ENCODE measurements at regions not wholly inside any gene's neighbourhood (a gene's known extent, or its start where the extent isn't known, plus 50 kb on each side); places are given as distances from the start of the nearest gene placed in this dataset.

DNA sequence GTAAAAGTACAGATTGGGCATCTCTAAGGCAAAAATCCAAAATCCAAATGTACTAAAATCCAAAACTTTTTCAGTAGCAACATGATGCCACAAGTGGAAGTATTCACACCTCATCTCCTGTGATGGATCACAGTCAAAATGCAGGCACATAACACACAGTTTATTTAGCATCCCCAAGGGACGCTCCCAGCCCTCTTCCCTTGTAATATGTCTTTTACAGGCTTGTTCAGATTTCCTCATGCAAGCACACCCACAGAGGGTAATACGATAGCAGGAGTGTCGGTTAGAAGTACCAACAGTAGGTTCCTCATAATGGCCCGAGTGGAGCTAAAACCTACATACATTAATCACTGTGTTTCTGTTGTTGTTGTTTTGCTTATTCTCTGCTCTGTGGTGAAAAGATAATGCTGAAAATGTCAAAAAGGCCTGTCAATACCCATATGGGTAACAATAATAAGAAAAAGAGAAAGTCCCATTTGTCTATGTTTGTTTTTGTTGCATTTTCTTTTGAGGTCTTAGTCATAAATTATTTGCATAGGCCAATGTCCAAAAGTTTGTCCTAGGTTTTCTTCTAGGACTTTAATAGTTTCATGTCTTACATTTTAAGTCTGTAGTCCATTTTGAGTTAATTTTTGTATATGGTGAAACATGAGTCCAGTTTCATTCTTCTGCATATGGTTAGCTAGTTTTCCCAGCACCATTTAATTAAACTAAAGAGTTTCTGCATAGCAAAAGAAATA, 133.1 kb downstream of the LRIG3 start:
- no peak overlapping the region for H3K27ac ChIP-seq (ENCODE audit: low read length)
- CTCF ChIA-PET: no interaction called here
- POLR2A ChIA-PET (ENCODE audit: unreplicated experiment): no interaction called here

DNA sequence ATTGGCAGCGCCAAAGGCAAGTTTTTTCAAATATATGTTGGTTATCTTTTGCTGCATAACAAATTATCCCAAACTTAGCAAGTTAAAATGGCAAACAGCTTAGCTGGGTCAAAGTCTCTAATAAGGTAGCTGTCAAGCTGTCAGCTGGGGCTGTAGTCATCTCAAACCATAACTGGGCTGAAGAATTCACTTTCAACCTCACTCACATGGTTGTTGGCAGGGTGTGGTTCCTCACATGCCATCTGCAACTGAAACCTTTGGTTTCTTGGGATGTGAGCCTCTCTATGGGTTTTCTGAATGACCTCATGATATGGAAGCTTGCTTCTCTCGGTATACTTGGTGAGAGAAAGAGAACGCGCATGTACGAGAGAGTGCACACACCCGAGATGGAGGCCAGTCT, 125.4 kb downstream of the LRIG3 start:
- intact Hi-C loops (cut with micrococcal nuclease): no loop called here
- H3K4me1 ChIP-seq (ENCODE audit: insufficient read depth, low read length): no peaks in the 10 kb centered on the region
- no peak for TF ChIP-seq EZH2 (IDR thresholded peaks at IDR 0.05; ENCODE audit: low read length, unreplicated experiment)
- TF ChIP-seq, protein P1, sequence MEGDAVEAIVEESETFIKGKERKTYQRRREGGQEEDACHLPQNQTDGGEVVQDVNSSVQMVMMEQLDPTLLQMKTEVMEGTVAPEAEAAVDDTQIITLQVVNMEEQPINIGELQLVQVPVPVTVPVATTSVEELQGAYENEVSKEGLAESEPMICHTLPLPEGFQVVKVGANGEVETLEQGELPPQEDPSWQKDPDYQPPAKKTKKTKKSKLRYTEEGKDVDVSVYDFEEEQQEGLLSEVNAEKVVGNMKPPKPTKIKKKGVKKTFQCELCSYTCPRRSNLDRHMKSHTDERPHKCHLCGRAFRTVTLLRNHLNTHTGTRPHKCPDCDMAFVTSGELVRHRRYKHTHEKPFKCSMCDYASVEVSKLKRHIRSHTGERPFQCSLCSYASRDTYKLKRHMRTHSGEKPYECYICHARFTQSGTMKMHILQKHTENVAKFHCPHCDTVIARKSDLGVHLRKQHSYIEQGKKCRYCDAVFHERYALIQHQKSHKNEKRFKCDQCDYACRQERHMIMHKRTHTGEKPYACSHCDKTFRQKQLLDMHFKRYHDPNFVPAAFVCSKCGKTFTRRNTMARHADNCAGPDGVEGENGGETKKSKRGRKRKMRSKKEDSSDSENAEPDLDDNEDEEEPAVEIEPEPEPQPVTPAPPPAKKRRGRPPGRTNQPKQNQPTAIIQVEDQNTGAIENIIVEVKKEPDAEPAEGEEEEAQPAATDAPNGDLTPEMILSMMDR (conservative IDR thresholded peaks at IDR 0.05; ENCODE audit: low read depth, low read length): no peak
- TF ChIP-seq EZH2phosphoT487 (IDR thresholded peaks at IDR 0.05; ENCODE audit: borderline replicate concordance, low read length): no peak
- no peak overlapping the region for H3K4me3 ChIP-seq (ENCODE audit: low read length)
- no peaks in the 10 kb centered on the region for H3K36me3 ChIP-seq (ENCODE audit: low read depth, low read length)
- H3K79me2 ChIP-seq (ENCODE audit: low read length): no peaks in the 10 kb centered on the region
- CTCF ChIA-PET: interaction anchor here (0.6 kb wide), 1 partner anchor 39 kb away, joined by 3 read pairs; no protein-coding TSS in a partner anchor
- ATAC-seq (no peak), DNase-seq (no peak)
- no peak overlapping the region for H3K4me2 ChIP-seq (ENCODE audit: low read length)
- no peak overlapping the region for H3K27ac ChIP-seq (ENCODE audit: low read length)
- H4K20me1 ChIP-seq (ENCODE audit: low read length): no peaks in the 10 kb centered on the region
- no peaks in the 10 kb centered on the region for H3K9me3 ChIP-seq (ENCODE audit: low read length)
- BruUV-seq (replicated peaks): no TSS peak
- H3K9ac ChIP-seq (ENCODE audit: low read length): no peak overlapping the region
- no peak overlapping the region for H2AFZ ChIP-seq (ENCODE audit: low read length)
- H3F3A ChIP-seq (ENCODE audit: low read length, unreplicated experiment): no peaks in the 10 kb centered on the region
- POLR2A ChIA-PET (ENCODE audit: unreplicated experiment): no interaction called here
- no peaks in the 10 kb centered on the region for H3K9me2 ChIP-seq (replicated peaks; ENCODE audit: low read length)
- no peaks in the 10 kb centered on the region for H3K27me3 ChIP-seq (ENCODE audit: low read length)

More for the DNA sequence above, 133.1 kb downstream of the LRIG3 start:
- H3F3A ChIP-seq (ENCODE audit: low read length, unreplicated experiment): no peaks in the 10 kb centered on the region
- no peaks in the 10 kb centered on the region for H3K9me2 ChIP-seq (replicated peaks; ENCODE audit: low read length)
- no peak overlapping the region for H3K4me2 ChIP-seq (ENCODE audit: low read length)
- H3K9me3 ChIP-seq (ENCODE audit: low read length): no peaks in the 10 kb centered on the region
- H3K27me3 ChIP-seq (ENCODE audit: low read length): no peaks in the 10 kb centered on the region
- H3K4me3 ChIP-seq (ENCODE audit: low read length): no peak overlapping the region
- TF ChIP-seq EZH2phosphoT487 (IDR thresholded peaks at IDR 0.05; ENCODE audit: borderline replicate concordance, low read length) (no peak), EZH2 (IDR thresholded peaks at IDR 0.05; ENCODE audit: low read length, unreplicated experiment) (no peak)
- TF ChIP-seq, protein P1 (conservative IDR thresholded peaks at IDR 0.05; ENCODE audit: low read depth, low read length): no peak
- no peaks in the 10 kb centered on the region for H3K79me2 ChIP-seq (ENCODE audit: low read length)
- H4K20me1 ChIP-seq (ENCODE audit: low read length): no peaks in the 10 kb centered on the region
- BruUV-seq (replicated peaks): no TSS peak
- DNase-seq: no peak
- H3K4me1 ChIP-seq (ENCODE audit: insufficient read depth, low read length): no peaks in the 10 kb centered on the region
- H3K36me3 ChIP-seq (ENCODE audit: low read depth, low read length): no peaks in the 10 kb centered on the region
- intact Hi-C loops (cut with micrococcal nuclease): no loop called here
- ATAC-seq: no peak
- H3K9ac ChIP-seq (ENCODE audit: low read length): no peak overlapping the region
- no peak overlapping the region for H2AFZ ChIP-seq (ENCODE audit: low read length)

DNA sequence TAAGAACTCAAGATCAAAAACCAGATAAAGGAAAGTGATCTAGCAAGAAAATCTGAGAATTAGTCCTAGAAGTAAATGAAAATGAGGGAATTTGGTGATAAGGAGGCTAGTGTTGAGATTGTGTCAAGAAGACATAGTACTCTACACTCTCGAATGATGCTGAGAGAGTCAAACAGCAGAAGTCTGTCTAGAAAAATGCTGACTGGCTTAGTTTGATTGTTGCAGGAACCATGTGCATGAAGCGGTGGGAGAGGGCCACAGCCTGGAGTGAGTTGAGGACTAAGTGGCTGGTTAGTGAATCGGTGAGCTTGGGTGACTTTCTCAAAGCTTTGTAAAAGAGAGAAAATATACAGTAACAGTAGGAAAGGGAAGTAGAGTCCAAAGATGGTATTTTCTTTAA, 124.5 kb downstream of the LRIG3 start:
- TF ChIP-seq EZH2 (IDR thresholded peaks at IDR 0.05; ENCODE audit: low read length, unreplicated experiment) (no peak), EZH2phosphoT487 (IDR thresholded peaks at IDR 0.05; ENCODE audit: borderline replicate concordance, low read length) (no peak)
- TF ChIP-seq, protein P1 (conservative IDR thresholded peaks at IDR 0.05; ENCODE audit: low read depth, low read length): no peak
- Histone ChIP-seq H3K79me2 (ENCODE audit: low read length) (no peaks in the 10 kb centered on the region), H3F3A (ENCODE audit: low read length, unreplicated experiment) (no peaks in the 10 kb centered on the region), H3K4me3 (ENCODE audit: low read length) (no peak overlapping the region), H4K20me1 (ENCODE audit: low read length) (no peaks in the 10 kb centered on the region), H3K27ac (ENCODE audit: low read length) (no peak overlapping the region), H3K4me2 (ENCODE audit: low read length) (no peak overlapping the region), H3K9me2 (replicated peaks; ENCODE audit: low read length) (no peaks in the 10 kb centered on the region), H3K27me3 (ENCODE audit: low read length) (no peaks in the 10 kb centered on the region), H3K4me1 (ENCODE audit: insufficient read depth, low read length) (no peaks in the 10 kb centered on the region), H3K9me3 (ENCODE audit: low read length) (no peaks in the 10 kb centered on the region), H3K36me3 (ENCODE audit: low read depth, low read length) (no peaks in the 10 kb centered on the region), H2AFZ (ENCODE audit: low read length) (no peak overlapping the region), H3K9ac (ENCODE audit: low read length) (no peak overlapping the region)
- ChIA-PET CTCF (no interaction called here), POLR2A (ENCODE audit: unreplicated experiment) (no interaction called here)
- no peak for ATAC-seq
- intact Hi-C loops (cut with micrococcal nuclease): no loop called here
- no peak for DNase-seq
- BruUV-seq (replicated peaks): no TSS peak
